ENCODE measurements at regions not wholly inside any gene's neighbourhood (a gene's known extent, or its start where the extent isn't known, plus 50 kb on each side); places are given as distances from the start of the nearest gene placed in this dataset.

- no peak for DNase-seq (ENCODE audit: low spot score)
These were observed 399.6 kb upstream of the SALL3 start for GRCh38 chr18:78579854-78580577.

GRCh38 chr18:78580835-78581339 lies 398.7 kb upstream of the SALL3 start:
- no peak for DNase-seq (ENCODE audit: low spot score)

GRCh38 chr18:78582181-78582709 lies 397.4 kb upstream of the SALL3 start:
- peak; percentile 71 for DNase-seq (ENCODE audit: low spot score)

- DNase-seq (ENCODE audit: low spot score), result no peak
These were observed 396.5 kb upstream of the SALL3 start for GRCh38 chr18:78582898-78583738.

GRCh38 chr18:78583739-78584458 lies 395.7 kb upstream of the SALL3 start:
- DNase-seq (ENCODE audit: low spot score), result no peak

GRCh38 chr18:78584459-78585022 lies 395.1 kb upstream of the SALL3 start:
- no peak for DNase-seq (ENCODE audit: low spot score)

GRCh38 chr18:78586586-78586985 lies 393.0 kb upstream of the SALL3 start:
- DNase-seq (ENCODE audit: low spot score), result no peak

- DNase-seq (ENCODE audit: low spot score), result no peak
These were observed 392.5 kb upstream of the SALL3 start for GRCh38 chr18:78587096-78587495.

GRCh38 chr18:78587626-78588600 lies 391.7 kb upstream of the SALL3 start:
- peak; percentile 84 for DNase-seq (ENCODE audit: low spot score)

GRCh38 chr18:78589916-78590437 lies 389.6 kb upstream of the SALL3 start:
- no peak for DNase-seq (ENCODE audit: low spot score)

GRCh38 chr18:78595453-78595852 lies 384.2 kb upstream of the SALL3 start:
- DNase-seq (ENCODE audit: low spot score), result peak; percentile 20

- peak; percentile 82 for DNase-seq (ENCODE audit: low spot score)
These were observed 383.6 kb upstream of the SALL3 start for GRCh38 chr18:78595924-78596573.

GRCh38 chr18:78596794-78597345 lies 382.7 kb upstream of the SALL3 start:
- DNase-seq (ENCODE audit: low spot score), result no peak

GRCh38 chr18:78601349-78601748 lies 378.3 kb upstream of the SALL3 start:
- DNase-seq (ENCODE audit: low spot score), result peak; percentile 77

GRCh38 chr18:78601923-78602322 lies 377.7 kb upstream of the SALL3 start:
- peak; percentile 83 for DNase-seq (ENCODE audit: low spot score)

GRCh38 chr18:78602430-78602829 lies 377.2 kb upstream of the SALL3 start:
- DNase-seq (ENCODE audit: low spot score), result peak; percentile 33

- peak; percentile 62 for DNase-seq (ENCODE audit: low spot score)
These were observed 376.3 kb upstream of the SALL3 start for GRCh38 chr18:78603102-78603983.

GRCh38 chr18:78605255-78605654 lies 374.4 kb upstream of the SALL3 start:
- peak; percentile 39 for DNase-seq (ENCODE audit: low spot score)
